ENCODE measurements at regions not wholly inside any gene's neighbourhood (a gene's known extent, or its start where the extent isn't known, plus 50 kb on each side); places are given as distances from the start of the nearest gene placed in this dataset.

- POLR2A ChIA-PET = no interaction called here
- H3K27me3 ChIP-seq (ENCODE audit: control insufficient read depth, insufficient read depth, low read length) = no peaks in the 10 kb centered on the region
These were observed 1994.9 kb downstream of the NCAM2 start for GRCh38 chr21:22993144-22993543.

GRCh38 chr21:22993822-22994574, 1995.8 kb downstream of the NCAM2 start:
- no peak for DNase-seq (ENCODE audit: low read depth, low spot score)
- ChIA-PET POLR2A (no interaction called here), CTCF (no interaction called here)
- H3K27me3 ChIP-seq (ENCODE audit: control insufficient read depth, insufficient read depth, low read length) = no peaks in the 10 kb centered on the region
- no peak overlapping the region for H3K4me3 ChIP-seq (ENCODE audit: low read depth, low read length)
- no peak for TF ChIP-seq CTCF (IDR thresholded peaks at IDR 0.05; ENCODE audit: low read depth, low read length)
- peaks cover 6% of the 10 kb centered on the region for H3K9me3 ChIP-seq (ENCODE audit: control insufficient read depth, insufficient read depth, low read length)
- H3K27ac ChIP-seq (ENCODE audit: low read depth, low read length) = no peak overlapping the region

More at GRCh38 chr21:22993144-22993543, 1994.9 kb downstream of the NCAM2 start:
- no peak for TF ChIP-seq CTCF (IDR thresholded peaks at IDR 0.05; ENCODE audit: low read depth, low read length)
- no peak for DNase-seq (ENCODE audit: low read depth, low spot score)
- H3K4me3 ChIP-seq (ENCODE audit: low read depth, low read length) = no peak overlapping the region
- CTCF ChIA-PET = no interaction called here
- H3K9me3 ChIP-seq (ENCODE audit: control insufficient read depth, insufficient read depth, low read length) = peaks cover 6% of the 10 kb centered on the region
- H3K27ac ChIP-seq (ENCODE audit: low read depth, low read length) = no peak overlapping the region

- no peak overlapping the region for H3K27ac ChIP-seq (ENCODE audit: low read depth, low read length)
- POLR2A ChIA-PET = no interaction called here
- no peaks in the 10 kb centered on the region for H3K27me3 ChIP-seq (ENCODE audit: control insufficient read depth, insufficient read depth, low read length)
- CTCF ChIA-PET = no interaction called here
- no peak for DNase-seq (ENCODE audit: low read depth, low spot score)
- H3K4me3 ChIP-seq (ENCODE audit: low read depth, low read length) = no peak overlapping the region
- TF ChIP-seq CTCF (IDR thresholded peaks at IDR 0.05; ENCODE audit: low read depth, low read length) = no peak
- peaks cover 6% of the 10 kb centered on the region; the same call in 1 of the 2 replicates for H3K9me3 ChIP-seq (ENCODE audit: control insufficient read depth, insufficient read depth, low read length)
These were observed 2005.7 kb downstream of the NCAM2 start for GRCh38 chr21:23003951-23004350.

- no peak for DNase-seq (ENCODE audit: low read depth, low spot score)
- Histone ChIP-seq H3K4me3 (ENCODE audit: low read depth, low read length) (no peak overlapping the region), H3K27me3 (ENCODE audit: control insufficient read depth, insufficient read depth, low read length) (no peaks in the 10 kb centered on the region), H3K9me3 (ENCODE audit: control insufficient read depth, insufficient read depth, low read length) (peaks cover 7% of the 10 kb centered on the region), H3K27ac (ENCODE audit: low read depth, low read length) (no peak overlapping the region)
- TF ChIP-seq CTCF (IDR thresholded peaks at IDR 0.05; ENCODE audit: low read depth, low read length) = no peak
- ChIA-PET POLR2A (no interaction called here), CTCF (no interaction called here)
These were observed 2010.5 kb downstream of the NCAM2 start for GRCh38 chr21:23008601-23009202.

- H3K27ac ChIP-seq (ENCODE audit: low read depth, low read length) = no peak overlapping the region
- ChIA-PET CTCF (no interaction called here), POLR2A (no interaction called here)
- no peak overlapping the region for H3K4me3 ChIP-seq (ENCODE audit: low read depth, low read length)
- no peak for TF ChIP-seq CTCF (IDR thresholded peaks at IDR 0.05; ENCODE audit: low read depth, low read length)
- peaks cover 7% of the 10 kb centered on the region for H3K9me3 ChIP-seq (ENCODE audit: control insufficient read depth, insufficient read depth, low read length)
- DNase-seq (ENCODE audit: low read depth, low spot score) = no peak
- no peaks in the 10 kb centered on the region for H3K27me3 ChIP-seq (ENCODE audit: control insufficient read depth, insufficient read depth, low read length)
These were observed 2011.2 kb downstream of the NCAM2 start for GRCh38 chr21:23009360-23009759.

All from AG04450 (cell line).